Omental fat pad (tissue), 3 donors: ENCODE measurements at regions not wholly inside any gene's neighbourhood (a gene's known extent, or its start where the extent isn't known, plus 50 kb on each side); places are given as distances from the start of the nearest gene placed in this dataset.

Experiments
- ATAC-seq: fragments of 150-250 bp; one replicate; pipeline ENCODE4 v1.9.1; 2016; ENCODE audit warnings: mild to moderate bottlenecking, moderate library complexity; ENCODE audit not compliant: low FRiP score
- DNase-seq: peaks from one replicate; pipeline ENCODE4 v3.0.0-alpha.2; 2019; ENCODE audit warnings: low spot score
- CTCF ChIP-seq, 3 donors: fragments of 450-650 bp; IDR thresholded peaks; one replicate each; pipeline ENCODE4 v1.5.1; 2016 to 2017; ENCODE audit warnings: antibody characterized with exemption in 3 of 3, mild to moderate bottlenecking in 3 of 3, moderate library complexity in 2 of 3

- ATAC-seq = no peak
- no peak for DNase-seq
- no peak for TF ChIP-seq CTCF (IDR thresholded peaks at IDR 0.05)
These were observed 950.6 kb downstream of the TYW1 start for GRCh38 chr7:67947191-67947590.

DNA sequence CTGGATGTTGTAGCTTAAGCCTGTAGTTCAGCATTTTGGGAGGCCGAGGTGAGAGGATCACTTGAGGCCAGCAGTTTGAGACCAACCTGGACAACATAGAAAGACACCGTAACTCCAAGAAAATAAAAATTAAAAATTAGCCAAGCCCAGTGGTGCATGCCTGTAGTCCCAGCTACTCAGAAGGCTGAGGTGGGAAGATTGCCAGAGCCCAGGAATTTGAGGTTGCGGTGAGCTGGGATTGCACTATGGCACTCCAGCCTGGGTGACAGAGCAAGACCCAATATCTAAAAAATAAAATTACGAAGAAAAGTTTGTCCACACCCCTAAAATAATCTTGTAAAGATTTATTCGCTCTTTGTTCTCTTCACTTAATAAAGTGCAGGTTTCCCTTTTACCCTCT is 951.0 kb downstream of the TYW1 start:
- DNase-seq (no peak), ATAC-seq (no peak)
- TF ChIP-seq CTCF (IDR thresholded peaks at IDR 0.05) = no peak

DNA sequence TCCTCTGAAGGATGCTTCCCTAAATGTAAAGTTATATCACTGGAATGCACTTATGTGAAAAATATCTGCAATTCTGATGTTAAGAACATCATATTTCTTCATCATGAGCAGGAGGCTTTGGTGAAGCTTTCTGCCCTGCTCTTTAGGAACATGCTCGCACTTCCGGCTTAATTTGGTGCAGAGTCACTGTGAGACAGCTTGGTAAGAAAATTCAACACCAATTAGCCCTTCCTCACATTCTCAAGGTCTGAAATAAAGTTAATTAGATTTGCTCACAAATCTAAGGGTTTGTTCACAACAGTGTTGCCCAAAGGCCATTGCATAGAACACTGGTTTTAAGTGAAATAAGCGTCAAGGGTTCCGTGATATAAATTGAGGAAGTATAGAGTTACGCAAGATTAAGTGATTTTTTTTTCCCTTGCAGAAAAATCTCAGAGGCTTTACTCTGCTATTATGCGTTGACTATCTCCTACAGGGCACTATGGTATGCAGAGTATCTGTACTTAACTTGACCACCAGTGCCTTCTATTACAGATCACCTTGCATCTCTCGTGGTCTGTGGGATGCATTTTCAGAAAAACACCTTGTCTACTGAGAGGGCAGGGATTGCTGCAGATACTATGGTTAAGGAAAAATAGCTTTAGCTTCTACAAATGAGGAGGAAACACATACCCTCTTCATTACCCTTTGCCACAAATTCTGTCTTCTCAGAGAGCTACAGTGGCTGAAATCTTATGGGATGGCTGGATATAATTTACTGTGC is 953.9 kb downstream of the TYW1 start:
- no peak for TF ChIP-seq CTCF (IDR thresholded peaks at IDR 0.05)
- ATAC-seq = no peak
- no peak for DNase-seq

DNA sequence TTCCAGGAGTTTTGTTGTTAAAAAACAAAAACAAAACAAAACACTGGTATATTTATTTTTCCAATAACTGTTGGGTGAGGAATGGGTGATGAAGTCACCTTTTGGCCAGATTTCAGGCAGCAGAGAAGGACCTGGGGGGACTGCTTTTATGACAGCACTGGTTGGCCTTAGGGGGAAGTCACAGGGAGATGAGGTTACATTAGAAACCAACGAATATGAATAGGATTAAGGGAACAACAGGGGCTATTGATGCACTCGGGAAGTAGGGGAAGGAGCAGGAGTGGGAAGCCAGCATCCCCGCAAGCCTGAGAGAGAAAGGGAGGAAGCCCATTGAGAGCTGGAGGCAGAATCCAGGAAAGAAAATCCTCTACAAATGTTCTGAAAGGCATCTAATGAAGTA is 958.4 kb downstream of the TYW1 start:
- no peak for TF ChIP-seq CTCF (IDR thresholded peaks at IDR 0.05)
- no peak for DNase-seq
- ATAC-seq = no peak

DNA sequence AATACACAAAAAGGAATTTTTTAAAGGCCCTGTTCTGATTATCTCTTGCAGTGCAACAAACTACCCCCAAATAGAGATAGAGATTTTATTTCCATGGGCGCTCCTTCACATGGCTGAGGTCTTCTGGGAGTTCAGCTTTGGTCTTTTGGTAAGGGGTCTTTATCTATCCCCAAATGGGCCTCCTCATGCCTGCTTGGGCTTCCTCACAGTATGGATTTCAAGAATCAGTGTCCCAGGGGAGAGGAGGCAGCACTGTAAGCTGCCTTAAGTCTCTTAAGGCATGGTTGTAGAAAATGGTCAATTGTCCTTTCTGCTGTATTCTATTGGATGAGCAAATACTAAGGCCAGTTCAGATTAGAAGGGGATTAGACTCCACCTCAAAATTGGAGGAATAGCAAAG is 966.2 kb downstream of the TYW1 start:
- ATAC-seq = no peak
- no peak for DNase-seq

GRCh38 chr7:67976490-67976889 is 979.9 kb downstream of the TYW1 start:
- DNase-seq (no peak), ATAC-seq (no peak)
- TF ChIP-seq CTCF (IDR thresholded peaks at IDR 0.05) = no peak

More for the DNA sequence above, 966.2 kb downstream of the TYW1 start:
- TF ChIP-seq CTCF (IDR thresholded peaks at IDR 0.05) = no peak

DNA sequence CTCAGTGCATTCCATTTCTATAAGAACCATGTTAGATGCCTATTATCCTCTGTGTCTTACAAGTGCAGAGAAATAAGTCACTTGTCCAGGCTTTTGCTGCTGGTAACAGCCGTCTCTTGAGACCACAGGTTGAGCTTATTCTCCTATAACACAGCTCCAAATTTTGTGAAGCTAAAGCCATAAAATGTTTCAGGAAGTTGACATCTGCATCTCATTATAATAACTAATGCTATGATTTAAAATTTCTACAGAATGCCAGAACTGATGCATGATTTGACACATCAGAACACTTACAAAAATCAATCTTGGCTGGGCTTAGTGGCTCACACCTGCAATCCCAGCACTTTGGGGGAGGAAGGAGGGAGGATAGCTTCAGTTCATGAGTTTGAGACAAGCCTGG is 986.9 kb downstream of the TYW1 start:
- TF ChIP-seq CTCF (IDR thresholded peaks at IDR 0.05) = no peak
- no peak for ATAC-seq

More for the DNA sequence above, 986.9 kb downstream of the TYW1 start:
- DNase-seq = no peak
